Cardiac muscle cell (in vitro differentiated cells and primary cell): ENCODE measurements at regions not wholly inside any gene's neighbourhood (a gene's known extent, or its start where the extent isn't known, plus 50 kb on each side); places are given as distances from the start of the nearest gene placed in this dataset.

ENCODE experiments used
- DNase-seq, 2 donors: peaks; one replicate each; pipeline versions ENCODE4 v3.0.0 to v3.0.0-alpha.2; 2010 to 2017; ENCODE audit warnings: low read depth in 1 of 2, low spot score in 1 of 2
- H3K27ac ChIP-seq: fragments of 200-600 bp; sonication (generic); 2 replicates; pipeline ENCODE4 v1.5.1; 2016
- H3K27me3 ChIP-seq: fragments of 200-600 bp; sonication (generic); 2 replicates; pipeline ENCODE4 v1.6.0; 2016; ENCODE audit warnings: control low read depth
- H3K36me3 ChIP-seq: fragments of 200-600 bp; sonication (generic); 2 replicates; pipeline ENCODE4 v1.5.1; 2016; ENCODE audit warnings: control low read depth
- H3K4me1 ChIP-seq: fragments of 200-600 bp; sonication (generic); 2 replicates; pipeline ENCODE4 v1.8.1; 2017; ENCODE audit warnings: low read depth, mild to moderate bottlenecking, mixed run types
- H3K4me3 ChIP-seq: fragments of 200-600 bp; sonication (generic); 2 replicates; pipeline ENCODE4 v1.5.1; 2016; ENCODE audit warnings: mild to moderate bottlenecking
- H3K9me3 ChIP-seq: fragments of 200-600 bp; sonication (generic); 2 replicates; pipeline ENCODE4 v1.5.1; 2017; ENCODE audit warnings: low read depth, mild to moderate bottlenecking, control low read depth
- CTCF ChIP-seq: IDR thresholded peaks from 2 replicates; pipeline ENCODE4 v1.5.1; 2012; ENCODE audit warnings: low read depth, mild to moderate bottlenecking, low read length

GRCh38 chr17:74006371-74006770 is 197.1 kb upstream of the RPL38 start:
- no peak overlapping the region for H3K4me3 ChIP-seq
- no peak for TF ChIP-seq CTCF
- no peak overlapping the region for H3K27ac ChIP-seq
- no peaks in the 10 kb centered on the region for H3K9me3 ChIP-seq
- H3K4me1 ChIP-seq, result no peaks in the 10 kb centered on the region
- H3K27me3 ChIP-seq, result no peaks in the 10 kb centered on the region
- DNase-seq, result no peak
- H3K36me3 ChIP-seq, result no peaks in the 10 kb centered on the region

GRCh38 chr17:74008196-74008595 is 195.3 kb upstream of the RPL38 start:
- H3K4me3 ChIP-seq, result no peak overlapping the region
- peak; percentile 31 for TF ChIP-seq CTCF
- no peaks in the 10 kb centered on the region for H3K9me3 ChIP-seq
- H3K4me1 ChIP-seq, result no peaks in the 10 kb centered on the region
- DNase-seq, result peak in 1 of 2 donors; percentile 9
- H3K27me3 ChIP-seq, result no peaks in the 10 kb centered on the region
- no peaks in the 10 kb centered on the region for H3K36me3 ChIP-seq
- H3K27ac ChIP-seq, result no peak overlapping the region

- TF ChIP-seq CTCF, result no peak
- no peak overlapping the region for H3K27ac ChIP-seq
- no peak for DNase-seq
Measured at GRCh38 chr17:74009056-74009625, 194.3 kb upstream of the RPL38 start.

GRCh38 chr17:74010903-74011302 is 192.6 kb upstream of the RPL38 start:
- Histone ChIP-seq H3K4me3 (no peak overlapping the region), H3K4me1 (no peaks in the 10 kb centered on the region), H3K9me3 (no peaks in the 10 kb centered on the region), H3K27me3 (no peaks in the 10 kb centered on the region), H3K36me3 (no peaks in the 10 kb centered on the region), H3K27ac (no peak overlapping the region)
- TF ChIP-seq CTCF, result no peak
- no peak for DNase-seq

More at GRCh38 chr17:74009056-74009625, 194.3 kb upstream of the RPL38 start:
- no peaks in the 10 kb centered on the region for H3K9me3 ChIP-seq
- H3K4me3 ChIP-seq, result no peak overlapping the region
- no peaks in the 10 kb centered on the region for H3K27me3 ChIP-seq
- H3K36me3 ChIP-seq, result no peaks in the 10 kb centered on the region
- no peaks in the 10 kb centered on the region for H3K4me1 ChIP-seq

- no peaks in the 10 kb centered on the region for H3K36me3 ChIP-seq
- H3K4me3 ChIP-seq, result no peak overlapping the region
- H3K9me3 ChIP-seq, result no peaks in the 10 kb centered on the region
- H3K27ac ChIP-seq, result no peak overlapping the region
- no peak for DNase-seq
- no peaks in the 10 kb centered on the region for H3K4me1 ChIP-seq
- TF ChIP-seq CTCF, result no peak
- no peaks in the 10 kb centered on the region for H3K27me3 ChIP-seq
Measured at GRCh38 chr17:74011966-74012365, 191.5 kb upstream of the RPL38 start.
